H1 (cell line): ENCODE measurements at regions not wholly inside any gene's neighbourhood (a gene's known extent, or its start where the extent isn't known, plus 50 kb on each side); places are given as distances from the start of the nearest gene placed in this dataset.

Experiments
- CTCF ChIA-PET: fragments of 300-600 bp; sonication (Branson Sonifier 250); formaldehyde crosslinking; loops from one replicate; lab custom pipeline; 2021; ENCODE audit not compliant: partially characterized antibody; lab: Charles Lee
- POLR2A ChIA-PET: fragments of 300-600 bp; sonication (Branson Sonifier 250); formaldehyde crosslinking; loops from one replicate; lab custom pipeline; 2021; ENCODE audit warnings: inconsistent platforms; ENCODE audit not compliant: partially characterized antibody; lab: Charles Lee
- DNase-seq, 2 experiments: peaks; one replicate each; pipeline versions ENCODE4 v3.0.0 to v3.0.0-alpha.2; 2010 to 2022; ENCODE audit warnings: low spot score in 2 of 2, low read depth in 1 of 2, mixed read lengths in 1 of 2
- FAIRE-seq: peaks from 2 replicates; lab custom pipeline; 2011; peaks lifted over from hg19 to GRCh38; lab: Jason Lieb, UNC
- H2AFZ ChIP-seq: 2 replicates; pipeline ENCODE4 v1.8.1; 2012; ENCODE audit warnings: low read length, inconsistent platforms
- H2AK5ac ChIP-seq: 2 replicates; pipeline ENCODE4 v1.6.1; 2013; ENCODE audit warnings: low read depth, low read length
- H2BK120ac ChIP-seq: replicated peaks from 2 replicates; pipeline ENCODE3; 2013; ENCODE audit warnings: low read depth, low read length, inconsistent platforms
- H2BK12ac ChIP-seq: 2 replicates; pipeline ENCODE4 v1.6.1; 2013; ENCODE audit warnings: low read depth, low read length
- H2BK15ac ChIP-seq: 2 replicates; pipeline ENCODE4 v1.6.1; 2013; ENCODE audit warnings: low read length
- H2BK20ac ChIP-seq: 2 replicates; pipeline ENCODE4 v1.6.1; 2013; ENCODE audit warnings: low read length
- H2BK5ac ChIP-seq: 2 replicates; pipeline ENCODE4 v1.6.1; 2013; ENCODE audit warnings: low read depth, low read length
- H3K14ac ChIP-seq: 2 replicates; pipeline ENCODE4 v1.6.1; 2013; ENCODE audit warnings: inconsistent platforms; ENCODE audit not compliant: insufficient read length
- H3K18ac ChIP-seq: 2 replicates; pipeline ENCODE4 v1.6.1; 2013; ENCODE audit warnings: low read length; ENCODE audit errors: extremely low read depth
- H3K23ac ChIP-seq: 2 replicates; pipeline ENCODE4 v1.6.1; 2013; ENCODE audit warnings: inconsistent platforms; ENCODE audit not compliant: insufficient read length
- H3K23me2 ChIP-seq: 2 replicates; pipeline ENCODE4 v1.6.1; 2013; ENCODE audit warnings: low read depth, low read length
- H3K27ac ChIP-seq: 2 replicates; pipeline ENCODE4 v1.6.1; 2011; ENCODE audit warnings: low read depth, low read length, inconsistent platforms
- H3K27me3 ChIP-seq, 4 experiments: replicated peaks in 1 of 4; 1 replicate in 1 of 4; 2 replicates in 3 of 4; pipeline versions ENCODE4 v1.6.1 to v1.8.1; 2011 to 2013; ENCODE audit warnings: low read length in 3 of 4, mild to moderate bottlenecking in 3 of 4, inconsistent platforms in 2 of 4, mixed read lengths in 2 of 4, moderate library complexity in 1 of 4; ENCODE audit not compliant: control insufficient read depth in 3 of 4, insufficient read depth in 3 of 4; ENCODE audit errors: extremely low read depth in 1 of 4
- H3K36me3 ChIP-seq, 4 experiments: 2 replicates each; pipeline versions ENCODE4 v1.6.1 to v1.8.1; 2011 to 2013; ENCODE audit warnings: mild to moderate bottlenecking in 4 of 4, low read length in 3 of 4, moderate library complexity in 2 of 4, control low read depth in 1 of 4, inconsistent platforms in 1 of 4; ENCODE audit not compliant: insufficient read depth in 4 of 4, control insufficient read depth in 2 of 4
- H3K4ac ChIP-seq: replicated peaks from 2 replicates; pipeline ENCODE3; 2013; ENCODE audit warnings: low read length, low read depth, mixed read lengths, inconsistent platforms; ENCODE audit not compliant: insufficient read length
- H3K4me1 ChIP-seq, 4 experiments: replicated peaks in 1 of 4; 1 replicate in 1 of 4; 2 replicates in 3 of 4; pipeline versions ENCODE4 v1.6.1 to v1.8.1; 2011 to 2013; ENCODE audit warnings: low read length in 3 of 4, inconsistent platforms in 2 of 4, mixed read lengths in 1 of 4; ENCODE audit not compliant: insufficient read depth in 4 of 4, control insufficient read depth in 3 of 4
- H3K4me2 ChIP-seq, 2 experiments: 2 replicates each; pipeline versions ENCODE4 v1.6.1 to v1.8.1; 2011 to 2013; ENCODE audit warnings: low read depth in 2 of 2, low read length in 2 of 2, control low read depth in 1 of 2, inconsistent platforms in 1 of 2, mild to moderate bottlenecking in 1 of 2; ENCODE audit not compliant: insufficient read depth in 1 of 2
- H3K4me3 ChIP-seq, 4 experiments: fragments of 200-600, 300-600 bp in 1 of 4; sonication (generic), shearing (Covaris generic), sonication (Bioruptor Twin) in 1 of 4; 2 replicates each; pipeline versions ENCODE4 v1.5.1 to v1.8.1; 2011 to 2016; ENCODE audit warnings: low read length in 4 of 4, low read depth in 3 of 4, control low read depth in 2 of 4, inconsistent platforms in 2 of 4, mild to moderate bottlenecking in 2 of 4, mixed read lengths in 1 of 4, moderate library complexity in 1 of 4; ENCODE audit not compliant: insufficient read depth in 2 of 4; ENCODE audit errors: extremely low read depth in 1 of 4
- H3K56ac ChIP-seq: replicated peaks from 2 replicates; pipeline ENCODE3; 2013; ENCODE audit warnings: low read depth, mild to moderate bottlenecking, mixed read lengths, low read length, inconsistent platforms; ENCODE audit not compliant: insufficient read length
- H3K79me1 ChIP-seq: 2 replicates; pipeline ENCODE4 v1.6.1; 2013; ENCODE audit warnings: low read depth, low read length, control low read depth
- H3K79me2 ChIP-seq, 2 experiments: 2 replicates each; pipeline versions ENCODE4 v1.6.1 to v1.8.1; 2012 to 2013; ENCODE audit warnings: low read length in 2 of 2, mild to moderate bottlenecking in 2 of 2, inconsistent platforms in 1 of 2; ENCODE audit not compliant: insufficient read depth in 2 of 2, control insufficient read depth in 1 of 2
- H3K9ac ChIP-seq, 4 experiments: replicated peaks in 1 of 4; 1 replicate in 1 of 4; 2 replicates in 3 of 4; pipeline versions ENCODE4 v1.6.1 to v1.8.1; 2011 to 2013; ENCODE audit warnings: low read depth in 3 of 4, low read length in 3 of 4, control low read depth in 2 of 4, mild to moderate bottlenecking in 2 of 4, moderate library complexity in 2 of 4, inconsistent platforms in 1 of 4; ENCODE audit errors: extremely low read depth in 1 of 4
- H3K9me3 ChIP-seq, 2 experiments: 2 replicates each; pipeline versions ENCODE4 v1.6.1 to v1.8.1; 2012 to 2013; ENCODE audit warnings: mild to moderate bottlenecking in 2 of 2, moderate library complexity in 2 of 2, control low read depth in 1 of 2, inconsistent platforms in 1 of 2, low read depth in 1 of 2, low read length in 1 of 2, mixed read lengths in 1 of 2; ENCODE audit not compliant: insufficient read depth in 2 of 2
- H4K20me1 ChIP-seq, 2 experiments: replicated peaks in 1 of 2; 2 replicates each; pipeline versions ENCODE3 to v1.8.1; 2011 to 2013; ENCODE audit warnings: inconsistent platforms in 2 of 2, low read length in 2 of 2, mild to moderate bottlenecking in 1 of 2; ENCODE audit not compliant: insufficient read depth in 2 of 2, control insufficient read depth in 1 of 2
- H4K5ac ChIP-seq: 2 replicates; pipeline ENCODE4 v1.6.1; 2013; ENCODE audit warnings: low read length, low read depth, mixed read lengths, inconsistent platforms; ENCODE audit not compliant: insufficient read length
- H4K8ac ChIP-seq: 2 replicates; pipeline ENCODE4 v1.8.0; 2013; ENCODE audit warnings: mild to moderate bottlenecking, moderate library complexity, low read length, inconsistent platforms; ENCODE audit not compliant: insufficient read depth; ENCODE audit errors: extremely low read depth
- H4K91ac ChIP-seq: replicated peaks from 2 replicates; pipeline ENCODE3; 2013; ENCODE audit warnings: low read length, mixed read lengths, inconsistent platforms; ENCODE audit not compliant: insufficient read length
- CEBPB ChIP-seq: IDR thresholded peaks from 2 replicates; pipeline ENCODE4 v1.6.1; 2012; ENCODE audit warnings: low read depth, low read length
- GABPA ChIP-seq: IDR thresholded peaks from 2 replicates; pipeline ENCODE4 v1.6.1; 2011; ENCODE audit warnings: mild to moderate bottlenecking, low read length, moderate library complexity, borderline replicate concordance; ENCODE audit not compliant: insufficient read depth
- KDM5A ChIP-seq: fragments of 200-600 bp; IDR thresholded peaks from 2 replicates; pipeline ENCODE4 v1.7.1; 2012; ENCODE audit warnings: mild to moderate bottlenecking, low read length, inconsistent platforms, mixed read lengths
- MAX ChIP-seq: IDR thresholded peaks from 2 replicates; pipeline ENCODE4 v1.6.1; 2012; ENCODE audit warnings: inconsistent platforms
- RAD21 ChIP-seq, 2 experiments: IDR thresholded peaks in 1 of 2; conservative IDR thresholded peaks in 1 of 2; 2 replicates each; pipeline ENCODE4 v1.6.1; 2011; ENCODE audit warnings: low read depth in 2 of 2, low read length in 2 of 2, improper control_type of control experiment in 1 of 2, inconsistent platforms in 1 of 2, mild to moderate bottlenecking in 1 of 2, moderate library complexity in 1 of 2
- RXRA ChIP-seq: IDR thresholded peaks from 2 replicates; pipeline ENCODE4 v1.6.1; 2011; ENCODE audit warnings: low read depth, mild to moderate bottlenecking, low read length, moderate library complexity; ENCODE audit not compliant: insufficient read depth
- SP1 ChIP-seq: IDR thresholded peaks from 2 replicates; pipeline ENCODE4 v1.6.1; 2011; ENCODE audit warnings: low read depth, low read length
- SP2 ChIP-seq: IDR thresholded peaks from 2 replicates; pipeline ENCODE4 v1.6.1; 2012; ENCODE audit warnings: mild to moderate bottlenecking, low read length, inconsistent platforms
- SP4 ChIP-seq: IDR thresholded peaks from 2 replicates; pipeline ENCODE4 v1.6.1; 2012; ENCODE audit warnings: low read length, inconsistent platforms
- TAF7 ChIP-seq: optimal IDR thresholded peaks from 2 replicates; pipeline ENCODE3; 2011; ENCODE audit warnings: low read depth, mild to moderate bottlenecking, inconsistent platforms, low read length, moderate library complexity, borderline replicate concordance
- WGBS, 2 experiments: shearing (Covaris generic) in 1 of 2; methylation state at CpG; one replicate each; pipeline versions ENCODE4 v1.1.6 to v1.1.7; 2013 to 2015; ENCODE audit warnings: low lambda C conversion rate in 2 of 2, mixed read lengths in 2 of 2, inconsistent platforms in 1 of 2, low coverage in 1 of 2, missing lambda C conversion rate in 1 of 2; ENCODE audit not compliant: insufficient replicate concordance in 2 of 2, insufficient coverage in 1 of 2, insufficient read length in 1 of 2; ENCODE audit errors: extremely low coverage in 1 of 2, missing lambda C conversion rate in 1 of 2; 5-methylcytosine and 5-hydroxymethylcytosine counted together
- TF ChIP-seq, protein P1 (sequence below): IDR thresholded peaks from 2 replicates; pipeline ENCODE4 v1.6.1; 2011; ENCODE audit warnings: low read depth, mild to moderate bottlenecking, low read length; ENCODE audit not compliant: insufficient read depth

GRCh38 chr10:130558746-130559546 is 422.8 kb downstream of the GLRX3 start:
- no peak overlapping the region for H4K8ac ChIP-seq

More at GRCh38 chr10:130558746-130559546, 422.8 kb downstream of the GLRX3 start:
- DNase-seq (no peak), FAIRE-seq (no peak)
- no peaks in the 10 kb centered on the region for H4K20me1 ChIP-seq
- no peak overlapping the region for H3K4me2 ChIP-seq
- H3K9ac ChIP-seq = no peak overlapping the region
- H3K9me3 ChIP-seq = no peaks in the 10 kb centered on the region
- no peaks in the 10 kb centered on the region for H3K36me3 ChIP-seq
- CTCF ChIA-PET = interaction anchor here (0.6 kb wide), 1 partner anchor 17 kb away, joined by 3 read pairs; no protein-coding TSS in a partner anchor
- H2BK12ac ChIP-seq = no peak overlapping the region
- H3K4me3 ChIP-seq = no peak overlapping the region
- H3K18ac ChIP-seq = no peak overlapping the region
- H2BK120ac ChIP-seq = no peak overlapping the region
- H2BK15ac ChIP-seq = no peak overlapping the region
- no peak overlapping the region for H3K23ac ChIP-seq
- H2AK5ac ChIP-seq = no peak overlapping the region
- POLR2A ChIA-PET = no interaction called here
- no peaks in the 10 kb centered on the region for H3K79me2 ChIP-seq
- no peak overlapping the region for H3K14ac ChIP-seq
- H3K4ac ChIP-seq = no peak overlapping the region
- no peak overlapping the region for H3K56ac ChIP-seq
- H3K4me1 ChIP-seq = no peaks in the 10 kb centered on the region
- no peaks in the 10 kb centered on the region for H3K27me3 ChIP-seq
- H2BK20ac ChIP-seq = no peak overlapping the region
- H3K27ac ChIP-seq = no peak overlapping the region
- no peaks in the 10 kb centered on the region for H3K23me2 ChIP-seq
- H3K79me1 ChIP-seq = no peaks in the 10 kb centered on the region
- H2AFZ ChIP-seq = no peak overlapping the region
- H2BK5ac ChIP-seq = no peak overlapping the region
- H4K91ac ChIP-seq = no peak overlapping the region
- no peak overlapping the region for H4K5ac ChIP-seq
- WGBS, 2 experiments = 93% methylated on average over 11 of the region's 11 CpGs; no CpG with 5 or more reads in 1 of the 2 experiments
- TF ChIP-seq RXRA (no peak), RAD21 (IDR thresholded peaks at IDR 0.05 in 1 of 2, conservative IDR thresholded peaks at IDR 0.05 in 1 of 2; ENCODE audit: low read depth in 2 of 2, low read length in 2 of 2) (no peak), TAF7 (no peak), GABPA (no peak), SP4 (no peak), MAX (no peak), CEBPB (no peak), KDM5A (no peak), SP1 (no peak), SP2 (no peak)
- TF ChIP-seq, protein P1, sequence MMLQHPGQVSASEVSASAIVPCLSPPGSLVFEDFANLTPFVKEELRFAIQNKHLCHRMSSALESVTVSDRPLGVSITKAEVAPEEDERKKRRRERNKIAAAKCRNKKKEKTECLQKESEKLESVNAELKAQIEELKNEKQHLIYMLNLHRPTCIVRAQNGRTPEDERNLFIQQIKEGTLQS = no peak
